ENCODE measurements at regions not wholly inside any gene's neighbourhood (a gene's known extent, or its start where the extent isn't known, plus 50 kb on each side); places are given as distances from the start of the nearest gene placed in this dataset.
"Not testable (repeated sequence)": the region's sequence is repeated elsewhere in the genome, so short reads cannot be mapped to it uniquely, and the experiment has no call there.

DNA sequence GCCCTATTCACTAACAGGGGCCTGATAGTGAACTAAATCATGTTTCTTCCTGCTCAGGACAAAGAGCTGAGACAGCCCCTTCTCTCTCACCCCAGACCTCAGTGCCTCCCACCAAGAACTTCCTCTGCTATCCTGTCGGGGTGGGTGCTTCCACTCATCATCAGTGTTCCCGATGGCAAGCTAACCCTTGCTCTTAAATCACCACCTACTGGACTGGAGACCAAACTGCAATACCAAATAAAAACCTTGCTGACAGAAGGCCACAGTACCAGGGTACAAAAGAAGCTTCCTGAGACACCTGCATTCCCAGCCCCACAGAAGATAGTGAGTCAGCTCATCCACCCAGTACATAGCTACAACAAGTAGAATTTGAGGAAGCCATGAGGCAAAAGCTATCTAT, 799.5 kb downstream of the LTN1 start:
- no peak for DNase-seq

DNA sequence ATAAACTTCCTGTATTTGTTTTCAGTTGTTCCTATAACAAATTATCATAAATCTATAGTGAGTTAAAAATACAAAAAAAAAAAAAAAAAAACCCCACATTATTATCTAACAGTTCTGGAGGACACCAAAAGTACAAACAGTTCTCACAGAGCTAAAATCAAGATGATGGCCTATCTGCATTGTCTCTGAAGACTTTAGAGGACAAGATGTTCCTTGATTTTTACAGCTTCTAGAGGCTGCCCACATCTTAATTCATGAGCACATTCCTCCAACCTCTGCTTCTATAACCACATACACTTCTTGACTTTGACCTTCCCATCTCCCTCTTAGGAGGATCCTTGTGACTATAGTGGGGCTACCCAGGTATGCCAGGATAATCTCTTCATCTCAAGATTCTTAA, 806.1 kb downstream of the LTN1 start:
- no peak for DNase-seq

DNA sequence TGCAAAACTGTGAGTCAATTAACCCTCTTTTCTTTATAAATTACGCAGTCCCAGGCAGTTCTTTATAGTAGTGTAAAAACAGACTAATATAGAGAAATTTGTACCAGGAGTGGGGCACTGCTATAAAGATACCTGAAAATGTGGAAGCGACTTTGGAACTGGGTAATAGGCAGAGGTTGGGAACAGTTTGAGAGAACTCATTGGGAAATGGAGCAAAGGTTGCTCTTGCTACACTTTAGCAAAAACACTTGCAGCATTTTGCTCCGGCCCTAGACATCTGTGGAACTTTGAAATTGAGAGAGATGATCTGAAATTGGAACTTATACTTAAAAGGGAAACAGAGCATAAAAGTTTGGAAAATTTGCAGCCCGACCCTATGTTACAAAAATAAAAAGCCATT, 810.9 kb downstream of the LTN1 start:
- DNase-seq = no peak

DNA sequence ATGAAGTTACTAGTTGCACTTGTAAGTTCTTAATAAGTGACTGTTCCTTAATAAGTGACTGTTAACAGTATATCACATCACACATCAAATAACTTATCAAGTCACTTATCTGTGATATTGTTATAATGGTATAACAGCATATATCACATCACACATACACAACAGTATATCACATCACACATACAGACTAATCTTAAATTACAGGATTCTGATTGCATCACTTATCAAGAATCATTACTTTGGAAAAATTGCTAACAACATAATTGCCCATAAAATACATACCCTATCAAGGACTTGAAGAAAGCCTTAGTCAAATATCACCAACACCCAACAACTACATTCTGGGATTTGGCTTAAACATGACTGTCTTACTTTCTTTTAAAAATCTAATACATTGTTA, 813.5 kb downstream of the LTN1 start:
- no peak for DNase-seq

DNA sequence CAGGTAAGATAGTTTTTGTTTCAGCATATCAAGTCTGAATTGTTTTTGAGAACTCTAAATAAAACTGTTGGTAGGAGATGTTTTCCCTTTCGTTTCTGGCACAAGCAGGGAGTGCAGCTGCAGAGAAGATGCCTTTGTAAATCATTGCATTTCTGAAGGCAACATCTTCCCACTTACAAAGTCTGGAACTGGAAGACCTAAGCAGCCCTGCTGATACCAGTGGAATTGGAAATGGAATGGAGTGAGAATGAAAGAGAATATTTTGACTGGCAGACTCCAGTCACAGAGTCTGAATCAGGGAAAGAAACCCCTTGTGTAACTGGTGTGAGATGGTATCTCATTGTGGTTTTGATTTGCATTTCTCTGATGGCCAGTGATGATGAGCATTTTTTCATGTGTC, 815.6 kb downstream of the LTN1 start:
- no peak for DNase-seq

DNA sequence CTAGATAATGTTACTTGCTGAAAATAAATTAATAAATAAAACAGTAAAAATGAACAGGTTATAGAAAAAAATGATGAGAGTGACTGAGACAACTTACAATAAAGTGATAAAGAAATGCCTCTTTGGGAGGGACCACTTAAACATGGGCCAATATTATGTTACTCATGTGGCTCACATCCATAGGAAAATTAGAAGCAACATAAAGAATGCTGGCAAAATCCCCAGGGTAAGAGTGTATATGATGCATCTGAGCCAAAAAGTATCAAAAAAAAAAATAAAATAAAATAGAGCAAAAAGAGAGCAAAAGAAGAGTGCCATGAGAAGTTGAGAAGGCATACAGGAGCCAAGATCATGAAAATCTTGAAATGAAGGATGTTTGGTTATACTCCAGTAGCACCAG, 818.0 kb downstream of the LTN1 start:
- no peak for DNase-seq

DNA sequence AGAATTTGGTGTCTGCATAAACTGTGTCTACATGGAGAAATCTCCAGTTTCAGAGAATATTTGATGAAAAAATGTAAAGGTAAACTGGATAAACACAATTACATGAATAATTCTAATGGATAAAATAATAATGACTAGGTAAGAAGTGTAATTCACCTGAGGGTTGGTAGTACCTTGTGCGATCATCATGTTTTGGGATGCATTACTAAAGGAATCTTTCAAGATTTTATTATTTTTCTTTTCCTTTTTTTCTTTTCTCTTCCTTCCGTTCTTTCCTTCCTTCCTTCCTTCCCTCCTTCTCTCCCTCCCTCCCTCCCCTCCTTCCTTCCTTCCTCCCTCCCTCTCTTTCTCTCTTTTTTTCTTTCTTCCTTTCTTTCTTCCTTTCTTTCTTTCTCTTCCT, 818.7 kb downstream of the LTN1 start:
- DNase-seq = no peak

DNA sequence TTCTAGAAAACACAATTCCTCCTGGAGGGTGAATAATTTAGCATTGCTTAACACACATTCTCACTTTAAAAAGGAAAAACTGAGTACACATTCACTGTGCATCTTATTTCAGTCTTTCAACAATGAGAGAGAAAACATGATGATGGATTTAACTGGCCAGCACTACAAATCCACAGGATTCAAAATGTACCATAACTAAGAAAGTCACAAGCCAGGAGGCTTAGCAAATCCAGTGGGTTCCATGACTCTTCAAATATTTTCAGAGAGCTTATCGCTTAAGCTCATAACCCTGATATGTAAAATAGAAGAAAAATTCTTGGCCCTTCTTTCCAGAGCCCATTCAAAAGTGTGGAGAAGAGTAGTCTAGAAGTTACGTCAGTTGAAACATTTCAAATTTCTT, 820.3 kb downstream of the LTN1 start:
- no peak for DNase-seq

DNA sequence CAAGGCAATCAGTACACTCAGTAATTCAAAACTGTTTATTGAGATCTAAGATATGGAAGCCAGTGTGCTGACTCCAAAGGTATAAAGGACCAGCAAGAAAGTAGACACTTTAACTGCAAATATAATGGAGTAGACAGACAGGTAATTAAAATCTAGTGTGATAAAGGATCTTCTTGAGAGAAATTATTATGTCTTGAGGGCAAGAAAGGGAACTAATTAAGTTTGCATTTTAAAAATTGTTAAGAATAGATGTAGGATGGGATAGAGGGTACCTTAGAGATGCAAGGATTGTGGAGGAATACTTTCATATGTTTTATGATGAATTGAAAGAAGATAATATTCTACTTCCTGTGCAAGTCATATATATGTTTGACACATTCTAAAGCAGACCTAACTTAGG, 825.3 kb downstream of the LTN1 start:
- DNase-seq = no peak

DNA sequence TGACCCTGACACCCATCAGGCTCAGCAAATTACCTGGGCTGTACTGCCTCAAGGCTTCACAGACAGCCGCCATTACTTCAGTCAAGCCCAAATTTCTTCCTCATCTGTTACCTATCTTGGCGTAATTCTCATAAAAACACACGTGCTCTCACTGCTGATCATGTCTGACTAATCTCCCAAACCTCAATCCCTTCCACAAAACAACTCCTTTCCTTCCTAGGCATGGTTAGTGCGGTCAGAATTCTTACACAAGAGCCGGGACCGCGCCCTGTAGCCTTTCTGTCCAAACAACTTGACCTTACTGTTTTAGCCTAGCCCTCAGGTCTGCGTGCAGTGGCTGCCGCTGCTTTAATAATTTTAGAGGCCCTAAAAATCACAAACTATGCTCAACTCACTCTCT, 828.2 kb downstream of the LTN1 start:
- not testable (repeated sequence) for DNase-seq

DNA sequence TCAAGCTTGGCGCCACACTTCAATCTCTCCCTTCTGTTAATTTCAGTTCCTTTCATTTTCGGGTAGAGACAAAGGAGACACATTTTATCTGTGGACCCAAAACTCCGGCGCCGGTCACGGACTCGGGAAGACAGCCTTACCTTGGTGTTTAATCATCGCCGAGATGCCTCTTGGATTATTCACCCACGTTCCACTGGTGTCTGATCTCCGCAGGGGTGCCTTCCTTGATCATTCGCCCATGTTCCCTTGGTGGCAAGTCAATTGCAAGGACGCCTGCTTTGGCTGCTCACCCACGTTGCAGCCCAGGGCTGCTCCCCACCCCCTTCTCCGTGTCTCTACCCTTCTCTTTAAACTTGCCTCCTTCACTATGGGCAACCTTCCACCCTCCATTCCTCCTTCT, 830.6 kb downstream of the LTN1 start:
- not testable (repeated sequence) for DNase-seq

DNA sequence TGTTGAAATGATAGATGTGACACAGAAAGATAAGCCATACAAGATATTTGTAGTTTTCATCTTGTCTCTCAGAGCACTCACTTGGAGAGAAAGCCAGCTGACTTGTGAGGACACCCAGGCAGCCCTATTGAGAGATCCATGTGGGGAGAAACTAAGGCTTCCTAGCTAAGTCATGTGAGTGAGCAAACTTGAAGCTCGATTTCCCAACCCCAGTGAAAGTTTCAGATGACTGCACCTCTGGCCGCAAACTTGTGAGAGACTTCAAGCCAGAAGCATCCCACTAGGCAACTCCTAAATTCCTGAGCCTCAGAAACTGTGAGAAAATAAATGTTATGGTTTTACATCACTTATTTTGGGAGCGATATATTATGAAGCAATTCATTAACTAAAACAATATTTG, 832.3 kb downstream of the LTN1 start:
- no peak for DNase-seq

DNA sequence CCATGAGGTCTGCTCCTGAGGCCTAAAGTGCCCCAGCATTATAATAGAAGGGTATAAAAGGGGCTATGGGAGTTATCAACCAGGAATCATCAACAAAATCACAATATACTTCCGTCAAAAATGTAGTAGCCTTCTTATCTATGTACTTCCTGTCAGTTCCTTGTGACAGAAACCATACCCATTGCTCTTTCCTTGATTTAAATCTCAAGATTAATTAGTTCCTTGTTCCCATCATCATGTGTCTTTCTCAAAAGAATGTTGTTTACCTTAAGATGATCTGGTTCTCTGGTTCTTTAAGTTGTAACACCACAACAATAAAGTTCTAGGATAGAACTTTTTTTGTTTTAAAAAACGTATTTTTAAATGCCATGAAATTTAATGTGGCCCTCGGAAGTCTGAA, 833.3 kb downstream of the LTN1 start:
- DNase-seq = no peak

DNA sequence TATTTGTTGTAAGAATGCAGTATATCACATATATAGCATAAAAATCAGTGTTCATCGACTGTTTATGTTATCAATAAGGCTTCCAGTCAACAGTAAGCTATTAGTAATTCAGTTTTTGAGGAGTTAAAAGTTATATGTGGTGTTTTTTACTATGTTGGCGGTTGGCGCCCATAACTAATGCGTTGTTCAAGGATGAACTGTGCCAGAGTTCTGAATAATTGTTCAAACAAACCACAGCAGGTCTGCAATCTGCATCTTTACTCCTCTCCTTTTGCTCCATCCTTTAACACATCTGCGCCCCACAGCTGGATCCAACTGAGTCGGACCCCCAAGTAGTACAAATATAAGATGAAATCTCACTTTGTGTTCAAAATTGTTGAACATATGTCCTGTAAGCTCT, 836.1 kb downstream of the LTN1 start:
- no peak for DNase-seq

DNA sequence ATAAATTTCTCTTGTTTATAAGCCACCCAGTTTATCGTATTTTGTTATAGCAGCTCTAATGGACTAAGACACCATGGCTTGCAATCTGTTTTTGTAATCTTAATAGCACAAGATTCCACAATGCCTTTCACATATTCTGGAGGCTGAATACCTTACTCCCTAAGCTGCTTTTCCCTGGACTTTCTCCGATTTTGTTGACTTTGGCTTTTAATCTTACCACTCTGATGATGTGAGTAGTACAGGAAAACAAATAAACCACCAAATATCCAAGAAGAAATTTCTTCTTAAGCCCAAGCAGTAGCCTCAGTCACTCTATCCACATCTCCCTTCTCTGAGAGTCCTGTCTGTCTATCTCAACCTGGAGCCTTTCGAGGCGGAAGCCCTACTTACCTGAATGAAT, 838.6 kb downstream of the LTN1 start:
- no peak for DNase-seq

DNA sequence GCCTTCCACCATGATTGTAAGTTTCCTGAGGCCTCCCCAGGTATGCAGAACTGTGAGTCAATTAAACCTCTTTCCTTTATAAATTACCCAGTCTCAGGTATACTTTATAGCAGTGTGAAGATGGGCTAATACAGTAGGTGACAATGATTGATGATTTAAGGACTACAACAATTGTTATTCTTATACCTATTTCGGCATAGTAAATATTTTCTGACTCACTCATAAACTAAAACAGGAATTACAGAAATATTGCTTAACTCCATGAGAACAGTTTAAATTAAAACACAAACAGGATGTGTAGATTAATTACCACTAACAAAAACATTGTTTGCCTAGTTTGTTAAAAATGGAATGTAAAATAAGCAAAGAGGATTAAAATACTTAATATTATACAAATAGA, 839.9 kb downstream of the LTN1 start:
- DNase-seq = no peak

DNA sequence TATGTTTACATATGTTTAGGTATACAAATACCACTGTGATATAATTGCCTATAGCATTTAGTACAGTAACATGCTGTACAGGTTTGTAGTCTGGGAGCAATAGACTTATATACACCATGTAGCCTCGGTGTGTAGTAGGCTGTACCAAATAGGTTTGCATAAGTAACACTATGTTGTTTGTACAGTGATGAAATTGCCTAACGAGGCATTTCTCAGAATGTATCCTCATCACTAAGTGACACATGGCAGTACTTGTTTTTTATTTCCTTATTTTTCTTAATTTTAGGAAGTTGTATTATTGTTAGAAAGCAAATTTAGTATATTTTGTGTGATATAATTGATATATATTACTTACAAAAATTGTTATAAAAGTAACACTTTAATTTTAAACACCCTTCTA, 840.9 kb downstream of the LTN1 start:
- DNase-seq = no peak

DNA sequence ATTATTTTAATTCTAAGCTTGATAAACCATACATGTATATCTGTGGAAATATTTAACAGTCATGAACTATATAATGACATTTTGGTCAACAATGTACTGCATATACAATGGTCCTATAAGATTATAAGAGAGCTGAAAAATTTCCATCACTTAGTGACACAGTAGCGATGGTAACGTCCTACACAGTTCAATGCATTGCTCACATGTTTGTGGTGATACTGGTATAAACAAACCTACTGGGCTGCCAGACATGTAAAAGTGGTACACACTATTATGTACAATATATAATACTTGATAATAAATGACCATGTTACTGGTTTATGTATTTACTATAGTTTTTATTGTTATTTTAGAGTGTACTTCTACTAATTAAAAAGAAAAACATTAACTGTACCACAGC, 841.9 kb downstream of the LTN1 start:
- DNase-seq = no peak

DNA sequence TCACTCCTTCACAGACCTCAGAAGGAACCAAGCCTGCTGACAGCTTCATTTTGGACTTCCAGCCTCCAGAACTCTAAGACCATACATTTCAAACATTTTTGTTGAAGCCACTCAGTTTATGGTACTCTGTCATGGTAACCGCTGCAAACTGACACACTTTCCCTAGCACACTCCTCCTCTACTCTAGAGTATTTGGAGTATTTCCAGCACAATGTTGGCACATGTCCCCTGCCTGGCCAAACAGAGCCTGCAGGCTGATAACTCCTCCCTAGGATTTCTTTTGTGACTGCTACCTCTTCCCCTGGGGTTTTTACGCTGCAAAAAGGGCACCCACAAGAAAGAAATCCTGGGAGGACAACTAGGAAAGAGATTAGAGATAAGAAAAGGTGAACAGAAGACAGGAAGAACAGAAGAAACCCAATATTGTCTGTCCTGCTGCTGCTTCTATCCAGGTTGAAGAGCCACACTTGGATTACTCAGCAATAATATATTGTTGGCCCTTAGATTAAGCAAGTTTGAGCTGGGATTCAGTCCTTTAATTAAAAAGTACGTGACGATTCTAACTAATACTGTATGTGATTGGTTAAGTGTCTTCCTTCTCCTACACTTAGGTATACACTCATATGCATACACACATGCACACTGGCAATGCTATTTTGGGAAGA, 844.1 kb downstream of the LTN1 start:
- no peak for DNase-seq

DNA sequence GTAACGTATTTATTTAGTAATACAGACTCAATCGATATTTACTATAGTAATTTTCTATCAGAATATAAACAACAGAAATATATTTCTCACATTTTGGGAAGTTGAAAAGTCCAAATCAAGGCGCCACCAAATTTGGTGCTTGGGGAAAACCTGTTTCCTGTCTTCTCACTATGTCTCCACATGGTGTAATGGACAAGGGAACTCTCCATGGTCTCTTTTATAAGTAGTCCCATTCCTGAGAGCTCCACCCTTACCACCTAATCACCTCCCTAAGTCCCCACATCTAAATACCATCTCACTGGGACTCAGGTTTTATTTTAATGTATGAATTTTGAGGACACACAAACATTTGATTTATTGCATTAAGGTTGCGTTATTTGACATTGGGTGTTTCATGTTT, 848.0 kb downstream of the LTN1 start:
- DNase-seq = no peak

DNA sequence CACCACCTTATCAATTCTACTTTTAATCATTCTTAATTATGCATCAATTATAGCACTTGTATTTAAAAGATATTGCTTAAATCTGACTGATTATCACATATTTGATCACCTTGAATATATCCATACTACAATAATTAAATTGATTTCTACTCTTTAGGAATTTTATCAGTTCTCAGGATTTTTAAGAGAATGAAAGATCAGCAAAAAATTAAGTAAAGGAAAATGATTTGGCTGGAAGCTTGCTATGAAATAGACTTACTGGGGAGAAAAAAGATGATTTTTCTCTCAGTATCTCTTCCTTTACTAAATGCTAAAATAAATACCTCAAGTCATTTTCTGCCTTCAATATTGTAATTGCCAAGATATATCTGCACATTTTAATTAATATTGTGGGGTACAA, 848.6 kb downstream of the LTN1 start:
- DNase-seq = no peak

DNA sequence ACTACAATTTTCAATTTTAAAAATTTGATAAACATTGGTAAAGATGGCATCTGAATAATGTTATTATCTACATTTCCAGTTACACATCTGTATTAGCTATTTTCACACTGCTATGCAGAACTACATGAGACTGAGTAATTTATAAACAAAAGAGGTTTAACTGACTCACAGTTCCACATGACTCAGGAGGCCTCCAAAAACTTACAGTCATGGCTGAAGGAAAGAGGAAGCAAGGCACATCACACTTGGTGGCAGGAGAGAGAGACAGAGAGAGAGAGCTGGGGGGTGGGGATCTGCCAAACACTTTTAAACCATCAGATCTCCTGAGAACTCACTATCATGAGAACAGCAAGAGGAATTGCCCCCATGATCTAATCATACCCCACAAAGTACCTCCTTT, 850.0 kb downstream of the LTN1 start:
- no peak for DNase-seq

DNA sequence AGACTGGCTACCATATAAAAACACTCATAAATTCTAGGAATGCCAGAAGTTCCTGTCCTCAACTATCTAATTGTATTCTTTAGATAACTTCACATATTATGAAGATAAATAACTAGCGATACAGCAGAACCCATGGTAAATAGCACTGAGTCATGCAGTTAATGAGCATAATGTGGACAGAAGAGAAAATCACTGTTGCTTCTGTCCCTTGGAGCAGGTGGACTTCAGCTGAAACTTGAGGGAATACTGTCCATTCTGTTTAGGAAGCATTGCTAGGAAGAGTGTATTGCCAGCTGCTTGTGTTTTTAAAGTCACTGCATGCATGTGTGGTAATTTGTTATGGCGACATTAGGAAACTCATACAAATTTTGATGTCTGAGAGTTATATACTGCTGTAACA, 854.4 kb downstream of the LTN1 start:
- no peak for DNase-seq

DNA sequence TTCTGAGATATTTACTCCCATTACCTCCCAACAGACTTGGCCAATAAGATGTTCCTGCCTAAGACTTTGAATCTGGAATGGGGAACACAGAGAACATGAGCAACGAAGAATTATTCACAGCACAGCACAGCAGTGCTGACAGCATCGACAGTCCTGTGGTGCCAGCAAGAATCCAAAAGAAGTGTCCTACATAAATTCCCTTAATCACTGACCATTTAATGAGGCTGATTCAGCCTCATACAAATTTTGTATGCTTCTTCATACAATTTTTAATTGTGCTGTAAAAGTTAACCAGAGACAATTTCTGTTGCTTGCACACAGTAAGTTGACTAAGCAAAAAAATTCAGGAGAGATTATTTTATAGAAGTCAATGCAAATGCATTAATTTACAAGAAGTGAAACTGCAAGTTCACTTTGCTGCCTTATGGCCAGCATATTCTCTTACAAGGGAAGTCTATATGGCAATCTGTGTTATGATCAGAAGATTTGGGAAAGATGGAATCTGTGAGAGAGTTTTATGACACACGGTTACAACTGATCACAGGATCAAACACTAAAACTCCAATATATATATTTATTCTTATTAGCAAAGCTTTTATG, 855.9 kb downstream of the LTN1 start:
- no peak for DNase-seq
